ENCODE measurements at regions not wholly inside any gene's neighbourhood (a gene's known extent, or its start where the extent isn't known, plus 50 kb on each side); places are given as distances from the start of the nearest gene placed in this dataset.

DNA sequence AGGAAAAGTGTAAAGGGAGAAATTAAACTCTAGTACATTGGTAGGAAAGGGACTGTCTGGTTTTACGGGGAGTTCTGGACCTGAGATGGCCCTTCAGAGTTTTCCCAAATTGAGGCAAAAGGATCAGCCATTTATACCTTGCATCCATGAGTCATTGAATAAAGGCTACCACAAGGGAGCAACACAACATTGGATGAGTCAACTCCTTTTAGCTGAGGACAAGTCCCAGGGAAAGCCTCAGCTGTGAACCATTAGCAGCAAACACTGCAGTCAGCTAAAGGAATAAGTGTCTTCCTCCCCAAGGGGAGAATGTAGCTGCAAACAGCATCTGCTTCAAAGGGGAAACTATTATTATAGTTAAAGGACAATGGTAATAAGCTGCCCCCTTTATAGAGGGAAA is 468.7 kb upstream of the ID4 start:
- Histone ChIP-seq H3K27ac (ENCODE audit: low read depth, low read length) (no peak overlapping the region), H3K4me1 (ENCODE audit: control insufficient read depth, low read length) (no peaks in the 10 kb centered on the region), H3K27me3 (ENCODE audit: control insufficient read depth, low read length) (no peaks in the 10 kb centered on the region), H3K4me2 (ENCODE audit: low read length) (no peak overlapping the region), H3K79me2 (ENCODE audit: control insufficient read depth, low read length) (no peaks in the 10 kb centered on the region), H3K4me3 (ENCODE audit: low read length) (no peak overlapping the region), H3F3A (ENCODE audit: control insufficient read depth, insufficient read depth) (no peaks in the 10 kb centered on the region), H3K9me2 (replicated peaks; ENCODE audit: control insufficient read depth, low read length) (no peaks in the 10 kb centered on the region; the same call in 1 of the 2 replicates), H4K20me1 (ENCODE audit: control insufficient read depth, insufficient read depth, low read depth, low read length) (no peaks in the 10 kb centered on the region), H3K36me3 (ENCODE audit: control insufficient read depth, low read length) (no peaks in the 10 kb centered on the region), H3K9me3 (ENCODE audit: control insufficient read depth, insufficient read depth, low read length) (no peaks in the 10 kb centered on the region)
- TF ChIP-seq, protein P1, sequence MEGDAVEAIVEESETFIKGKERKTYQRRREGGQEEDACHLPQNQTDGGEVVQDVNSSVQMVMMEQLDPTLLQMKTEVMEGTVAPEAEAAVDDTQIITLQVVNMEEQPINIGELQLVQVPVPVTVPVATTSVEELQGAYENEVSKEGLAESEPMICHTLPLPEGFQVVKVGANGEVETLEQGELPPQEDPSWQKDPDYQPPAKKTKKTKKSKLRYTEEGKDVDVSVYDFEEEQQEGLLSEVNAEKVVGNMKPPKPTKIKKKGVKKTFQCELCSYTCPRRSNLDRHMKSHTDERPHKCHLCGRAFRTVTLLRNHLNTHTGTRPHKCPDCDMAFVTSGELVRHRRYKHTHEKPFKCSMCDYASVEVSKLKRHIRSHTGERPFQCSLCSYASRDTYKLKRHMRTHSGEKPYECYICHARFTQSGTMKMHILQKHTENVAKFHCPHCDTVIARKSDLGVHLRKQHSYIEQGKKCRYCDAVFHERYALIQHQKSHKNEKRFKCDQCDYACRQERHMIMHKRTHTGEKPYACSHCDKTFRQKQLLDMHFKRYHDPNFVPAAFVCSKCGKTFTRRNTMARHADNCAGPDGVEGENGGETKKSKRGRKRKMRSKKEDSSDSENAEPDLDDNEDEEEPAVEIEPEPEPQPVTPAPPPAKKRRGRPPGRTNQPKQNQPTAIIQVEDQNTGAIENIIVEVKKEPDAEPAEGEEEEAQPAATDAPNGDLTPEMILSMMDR (IDR thresholded peaks at IDR 0.05; ENCODE audit: low read depth, low read length, poor library complexity, severe bottlenecking), result no peak
- TF ChIP-seq EZH2phosphoT487 (IDR thresholded peaks at IDR 0.05; ENCODE audit: borderline replicate concordance, low read length), result no peak

DNA sequence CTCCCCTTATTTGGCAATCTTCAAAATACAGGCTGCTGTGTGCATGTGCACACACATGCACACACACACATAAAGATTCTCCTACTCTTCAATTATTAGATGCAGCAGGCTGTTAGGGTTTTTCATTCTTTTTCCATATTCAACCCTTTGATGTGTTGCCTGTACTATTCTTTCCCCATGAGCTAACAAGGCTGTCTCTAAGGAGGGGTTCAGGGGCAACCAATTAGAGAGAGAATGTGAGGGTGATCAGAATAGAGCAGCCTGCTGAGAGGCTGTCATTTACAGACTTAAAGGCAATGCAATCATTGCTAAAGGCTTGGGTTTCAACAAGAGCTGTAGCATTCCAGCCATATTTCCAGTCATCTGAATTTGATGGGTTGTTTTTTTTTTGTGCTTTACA is 467.4 kb upstream of the ID4 start:
- Histone ChIP-seq H3K79me2 (ENCODE audit: control insufficient read depth, low read length) (no peaks in the 10 kb centered on the region), H3K27ac (ENCODE audit: low read depth, low read length) (no peak overlapping the region), H3K27me3 (ENCODE audit: control insufficient read depth, low read length) (no peaks in the 10 kb centered on the region), H3K36me3 (ENCODE audit: control insufficient read depth, low read length) (no peaks in the 10 kb centered on the region), H3K9me3 (ENCODE audit: control insufficient read depth, insufficient read depth, low read length) (no peaks in the 10 kb centered on the region), H3K9me2 (replicated peaks; ENCODE audit: control insufficient read depth, low read length) (no peaks in the 10 kb centered on the region; the same call in 1 of the 2 replicates), H3F3A (ENCODE audit: control insufficient read depth, insufficient read depth) (no peaks in the 10 kb centered on the region), H3K4me1 (ENCODE audit: control insufficient read depth, low read length) (no peaks in the 10 kb centered on the region), H3K4me2 (ENCODE audit: low read length) (no peak overlapping the region), H3K4me3 (ENCODE audit: low read length) (no peak overlapping the region), H4K20me1 (ENCODE audit: control insufficient read depth, insufficient read depth, low read depth, low read length) (no peaks in the 10 kb centered on the region)
- TF ChIP-seq EZH2phosphoT487 (IDR thresholded peaks at IDR 0.05; ENCODE audit: borderline replicate concordance, low read length), result no peak
- TF ChIP-seq, protein P1 (IDR thresholded peaks at IDR 0.05; ENCODE audit: low read depth, low read length, poor library complexity, severe bottlenecking), result no peak

DNA sequence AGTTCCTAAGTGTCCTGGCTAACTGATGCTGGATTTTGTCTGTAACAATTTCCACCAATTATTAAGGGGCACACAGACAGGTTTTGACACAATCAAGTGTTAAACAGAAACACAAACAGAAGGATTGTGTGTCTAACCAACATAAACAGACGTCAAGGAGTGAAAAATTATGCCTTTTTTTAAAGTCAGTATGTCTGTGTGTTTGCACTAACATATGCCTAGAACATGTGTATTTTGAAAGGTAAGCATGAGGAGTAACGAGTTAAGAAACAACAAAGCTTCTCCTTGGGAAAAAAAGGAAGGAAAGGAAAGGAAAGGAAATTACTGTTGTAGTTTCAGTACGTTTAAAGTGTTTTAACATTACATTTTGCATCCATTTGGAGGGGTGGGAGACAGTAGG is 466.3 kb upstream of the ID4 start:
- Histone ChIP-seq H3K36me3 (ENCODE audit: control insufficient read depth, low read length) (no peaks in the 10 kb centered on the region), H3K27me3 (ENCODE audit: control insufficient read depth, low read length) (no peaks in the 10 kb centered on the region), H3K27ac (ENCODE audit: low read depth, low read length) (no peak overlapping the region), H3K79me2 (ENCODE audit: control insufficient read depth, low read length) (no peaks in the 10 kb centered on the region), H3K4me3 (ENCODE audit: low read length) (no peak overlapping the region), H3F3A (ENCODE audit: control insufficient read depth, insufficient read depth) (no peaks in the 10 kb centered on the region), H3K9me3 (ENCODE audit: control insufficient read depth, insufficient read depth, low read length) (no peaks in the 10 kb centered on the region), H3K9me2 (replicated peaks; ENCODE audit: control insufficient read depth, low read length) (no peaks in the 10 kb centered on the region), H3K4me1 (ENCODE audit: control insufficient read depth, low read length) (no peaks in the 10 kb centered on the region), H3K4me2 (ENCODE audit: low read length) (no peak overlapping the region), H4K20me1 (ENCODE audit: control insufficient read depth, insufficient read depth, low read depth, low read length) (no peaks in the 10 kb centered on the region)
- no peak for TF ChIP-seq EZH2phosphoT487 (IDR thresholded peaks at IDR 0.05; ENCODE audit: borderline replicate concordance, low read length)
- TF ChIP-seq, protein P1 (IDR thresholded peaks at IDR 0.05; ENCODE audit: low read depth, low read length, poor library complexity, severe bottlenecking), result no peak

DNA sequence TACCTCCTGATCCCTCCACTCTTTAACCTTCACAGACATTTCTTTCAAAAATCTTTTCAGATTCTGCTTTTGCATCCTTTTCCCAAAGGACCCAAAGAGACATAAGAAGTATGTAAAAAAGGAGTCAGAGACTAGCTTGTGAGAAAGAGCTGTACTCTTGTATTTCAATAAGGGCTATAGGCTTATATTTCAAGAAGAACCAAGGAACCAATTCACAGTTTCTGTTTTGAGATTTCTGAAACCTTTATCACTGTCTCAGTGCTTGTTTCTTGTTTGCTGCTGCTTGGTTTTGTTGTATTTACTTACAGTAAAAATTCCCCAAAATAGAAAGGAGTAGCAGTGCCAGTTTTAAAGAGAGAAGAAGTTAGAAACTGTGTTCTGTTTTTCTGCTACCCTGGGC is 461.6 kb upstream of the ID4 start:
- Histone ChIP-seq H3K79me2 (ENCODE audit: control insufficient read depth, low read length) (no peaks in the 10 kb centered on the region), H3K9me3 (ENCODE audit: control insufficient read depth, insufficient read depth, low read length) (no peaks in the 10 kb centered on the region), H3K36me3 (ENCODE audit: control insufficient read depth, low read length) (no peaks in the 10 kb centered on the region), H3F3A (ENCODE audit: control insufficient read depth, insufficient read depth) (no peaks in the 10 kb centered on the region), H3K4me1 (ENCODE audit: control insufficient read depth, low read length) (no peaks in the 10 kb centered on the region), H3K9me2 (replicated peaks; ENCODE audit: control insufficient read depth, low read length) (no peaks in the 10 kb centered on the region), H3K4me3 (ENCODE audit: low read length) (no peak overlapping the region), H3K4me2 (ENCODE audit: low read length) (no peak overlapping the region), H3K27me3 (ENCODE audit: control insufficient read depth, low read length) (no peaks in the 10 kb centered on the region), H4K20me1 (ENCODE audit: control insufficient read depth, insufficient read depth, low read depth, low read length) (no peaks in the 10 kb centered on the region), H3K27ac (ENCODE audit: low read depth, low read length) (no peak overlapping the region)
- TF ChIP-seq, protein P1 (IDR thresholded peaks at IDR 0.05; ENCODE audit: low read depth, low read length, poor library complexity, severe bottlenecking), result no peak
- no peak for TF ChIP-seq EZH2phosphoT487 (IDR thresholded peaks at IDR 0.05; ENCODE audit: borderline replicate concordance, low read length)
